ENCODE measurements at regions not wholly inside any gene's neighbourhood (a gene's known extent, or its start where the extent isn't known, plus 50 kb on each side); places are given as distances from the start of the nearest gene placed in this dataset.

- no peak for DNase-seq (ENCODE audit: low read depth in 2 of 2)
Observed at GRCh38 chr5:74321326-74321725, 319.2 kb downstream of the ENC1 start.

GRCh38 chr5:74320526-74320925, 320.0 kb downstream of the ENC1 start:
- DNase-seq (ENCODE audit: low read depth in 2 of 2): no peak

- DNase-seq (ENCODE audit: low read depth in 2 of 2): peak in 1 of 2 donors; percentile 30
Observed at GRCh38 chr5:74319076-74319475, 321.5 kb downstream of the ENC1 start.

- DNase-seq (ENCODE audit: low read depth in 2 of 2): peak in 1 of 2 donors; percentile 19
Observed at GRCh38 chr5:74316064-74316603, 324.4 kb downstream of the ENC1 start.

GRCh38 chr5:74314906-74315305, 325.6 kb downstream of the ENC1 start:
- DNase-seq (ENCODE audit: low read depth in 2 of 2): no peak

GRCh38 chr5:74313896-74314295, 326.6 kb downstream of the ENC1 start:
- DNase-seq (ENCODE audit: low read depth in 2 of 2): no peak

- DNase-seq (ENCODE audit: low read depth in 2 of 2): no peak
Observed at GRCh38 chr5:74312746-74313145, 327.8 kb downstream of the ENC1 start.

- no peak for DNase-seq (ENCODE audit: low read depth in 2 of 2)
Observed at GRCh38 chr5:74311961-74312360, 328.6 kb downstream of the ENC1 start.

- DNase-seq (ENCODE audit: low read depth in 2 of 2): no peak
Observed at GRCh38 chr5:74310997-74311930, 329.3 kb downstream of the ENC1 start.

GRCh38 chr5:74310386-74310785, 330.1 kb downstream of the ENC1 start:
- DNase-seq (ENCODE audit: low read depth in 2 of 2): no peak

GRCh38 chr5:74309050-74309449, 331.5 kb downstream of the ENC1 start:
- no peak for DNase-seq (ENCODE audit: low read depth in 2 of 2)

GRCh38 chr5:74306845-74307244, 333.7 kb downstream of the ENC1 start:
- DNase-seq (ENCODE audit: low read depth in 2 of 2): no peak

GRCh38 chr5:74304536-74304935, 336.0 kb downstream of the ENC1 start:
- no peak for DNase-seq (ENCODE audit: low read depth in 2 of 2)

- no peak for DNase-seq (ENCODE audit: low read depth in 2 of 2)
Observed at GRCh38 chr5:74303578-74303977, 336.9 kb downstream of the ENC1 start.

- no peak for DNase-seq (ENCODE audit: low read depth in 2 of 2)
Observed at GRCh38 chr5:74301576-74301975, 339.0 kb downstream of the ENC1 start.

GRCh38 chr5:74300808-74301389, 339.6 kb downstream of the ENC1 start:
- DNase-seq (ENCODE audit: low read depth in 2 of 2): no peak

- no peak for DNase-seq (ENCODE audit: low read depth in 2 of 2)
Observed at GRCh38 chr5:74299833-74300232, 340.7 kb downstream of the ENC1 start.

- no peak for DNase-seq (ENCODE audit: low read depth in 2 of 2)
Observed at GRCh38 chr5:74296685-74297408, 343.7 kb downstream of the ENC1 start.

GRCh38 chr5:74295676-74296075, 344.9 kb downstream of the ENC1 start:
- DNase-seq (ENCODE audit: low read depth in 2 of 2): no peak

GRCh38 chr5:74295141-74295540, 345.4 kb downstream of the ENC1 start:
- DNase-seq (ENCODE audit: low read depth in 2 of 2): no peak

- no peak for DNase-seq (ENCODE audit: low read depth in 2 of 2)
Observed at GRCh38 chr5:74294231-74294705, 346.3 kb downstream of the ENC1 start.

GRCh38 chr5:74293182-74293581, 347.3 kb downstream of the ENC1 start:
- DNase-seq (ENCODE audit: low read depth in 2 of 2): no peak
